ENCODE measurements at regions not wholly inside any gene's neighbourhood (a gene's known extent, or its start where the extent isn't known, plus 50 kb on each side); places are given as distances from the start of the nearest gene placed in this dataset.

GRCh38 chr7:112892263-112892662 lies 102.1 kb upstream of the TMEM168 start:
- Histone ChIP-seq H3K9me2 (replicated peaks; ENCODE audit: insufficient read depth) (no peaks in the 10 kb centered on the region), H2AFZ (no peak overlapping the region), H4K20me1 (ENCODE audit: insufficient read depth, poor library complexity, severe bottlenecking) (no peaks in the 10 kb centered on the region), H3K4me3 (no peak overlapping the region), H3K9me3 (ENCODE audit: low read depth) (no peaks in the 10 kb centered on the region), H3K79me2 (peaks cover 35% of the 10 kb centered on the region), H3K27ac (no peak overlapping the region), H3K4me2 (no peak overlapping the region), H3K36me3 (replicated peaks; ENCODE audit: insufficient read depth, low read depth) (no peaks in the 10 kb centered on the region), H3K27me3 (no peaks in the 10 kb centered on the region), H3K4me1 (ENCODE audit: insufficient read depth) (no peaks in the 10 kb centered on the region)
- WGBS (ENCODE audit: low lambda C conversion rate, missing lambda C conversion rate), result 86% methylated on average over 2 of the region's 2 CpGs
- TF ChIP-seq CTCF (IDR thresholded peaks at IDR 0.05; ENCODE audit: poor library complexity), result no peak
- no peak for TF ChIP-seq EZH2phosphoT487 (IDR thresholded peaks at IDR 0.05; ENCODE audit: low read depth, severe bottlenecking, unreplicated experiment)
- TF ChIP-seq EZH2 (IDR thresholded peaks at IDR 0.05; ENCODE audit: borderline replicate concordance), result no peak
- peak; percentile 39 for DNase-seq (ENCODE audit: low spot score)

- Histone ChIP-seq H3K9me3 (ENCODE audit: low read depth) (no peaks in the 10 kb centered on the region), H3K27ac (no peak overlapping the region), H3K4me1 (ENCODE audit: insufficient read depth) (no peaks in the 10 kb centered on the region), H2AFZ (no peak overlapping the region), H3K4me3 (no peak overlapping the region), H3K27me3 (no peaks in the 10 kb centered on the region), H3K79me2 (peaks cover 37% of the 10 kb centered on the region), H3K9me2 (replicated peaks; ENCODE audit: insufficient read depth) (no peaks in the 10 kb centered on the region), H3K36me3 (replicated peaks; ENCODE audit: insufficient read depth, low read depth) (no peaks in the 10 kb centered on the region), H4K20me1 (ENCODE audit: insufficient read depth, poor library complexity, severe bottlenecking) (no peaks in the 10 kb centered on the region), H3K4me2 (no peak overlapping the region)
- TF ChIP-seq EZH2 (IDR thresholded peaks at IDR 0.05; ENCODE audit: borderline replicate concordance), result no peak
- TF ChIP-seq EZH2phosphoT487 (IDR thresholded peaks at IDR 0.05; ENCODE audit: low read depth, severe bottlenecking, unreplicated experiment), result no peak
- TF ChIP-seq CTCF (IDR thresholded peaks at IDR 0.05; ENCODE audit: poor library complexity), result no peak
- no peak for DNase-seq (ENCODE audit: low spot score)
Observed at GRCh38 chr7:112891698-112892097, 101.5 kb upstream of the TMEM168 start.

DNA sequence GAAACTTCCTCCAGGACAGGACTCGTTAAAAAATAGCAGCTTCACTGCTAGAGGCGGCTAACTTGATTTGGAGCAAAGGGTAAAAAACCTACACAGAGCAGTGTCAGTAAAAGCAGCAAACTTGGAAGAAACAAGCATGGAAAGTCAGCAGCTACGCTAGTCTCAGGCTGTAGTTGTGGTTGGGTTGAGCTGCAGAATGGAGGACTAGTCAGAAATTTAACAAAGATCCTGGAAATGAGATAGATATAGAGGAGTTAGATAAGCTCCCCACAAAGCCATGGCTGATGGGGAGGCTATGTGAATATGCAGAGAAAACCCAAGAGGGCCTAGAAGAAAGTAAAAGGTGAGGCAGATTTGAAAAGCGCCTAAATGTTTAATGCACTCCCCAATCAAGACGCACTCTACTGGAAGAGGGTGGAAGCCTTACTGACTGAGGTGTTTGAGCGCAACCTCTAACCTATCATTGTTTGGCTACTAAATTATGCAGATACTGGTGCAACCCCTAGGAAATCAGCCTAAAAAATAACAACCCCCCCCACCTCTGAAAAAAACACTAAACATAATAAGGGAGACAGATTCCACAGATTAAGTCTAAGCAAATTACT lies 99.7 kb upstream of the TMEM168 start:
- TF ChIP-seq EZH2 (IDR thresholded peaks at IDR 0.05; ENCODE audit: borderline replicate concordance), result no peak
- no peak for TF ChIP-seq CTCF (IDR thresholded peaks at IDR 0.05; ENCODE audit: poor library complexity)
- no peak for TF ChIP-seq EZH2phosphoT487 (IDR thresholded peaks at IDR 0.05; ENCODE audit: low read depth, severe bottlenecking, unreplicated experiment)
- H3K36me3 ChIP-seq (replicated peaks; ENCODE audit: insufficient read depth, low read depth), result no peaks in the 10 kb centered on the region
- H2AFZ ChIP-seq, result no peak overlapping the region
- DNase-seq (ENCODE audit: low spot score), result no peak
- H3K4me1 ChIP-seq (ENCODE audit: insufficient read depth), result no peaks in the 10 kb centered on the region
- no peaks in the 10 kb centered on the region for H3K27me3 ChIP-seq
- H3K4me3 ChIP-seq, result no peak overlapping the region
- H3K9me3 ChIP-seq (ENCODE audit: low read depth), result no peaks in the 10 kb centered on the region
- peaks cover 41% of the 10 kb centered on the region for H3K79me2 ChIP-seq
- H3K27ac ChIP-seq, result no peak overlapping the region
- no peak overlapping the region for H3K4me2 ChIP-seq
- no peaks in the 10 kb centered on the region for H3K9me2 ChIP-seq (replicated peaks; ENCODE audit: insufficient read depth)
- WGBS (ENCODE audit: low lambda C conversion rate, missing lambda C conversion rate), result 86% methylated on average over 6 of the region's 6 CpGs
- no peaks in the 10 kb centered on the region for H4K20me1 ChIP-seq (ENCODE audit: insufficient read depth, poor library complexity, severe bottlenecking)

DNA sequence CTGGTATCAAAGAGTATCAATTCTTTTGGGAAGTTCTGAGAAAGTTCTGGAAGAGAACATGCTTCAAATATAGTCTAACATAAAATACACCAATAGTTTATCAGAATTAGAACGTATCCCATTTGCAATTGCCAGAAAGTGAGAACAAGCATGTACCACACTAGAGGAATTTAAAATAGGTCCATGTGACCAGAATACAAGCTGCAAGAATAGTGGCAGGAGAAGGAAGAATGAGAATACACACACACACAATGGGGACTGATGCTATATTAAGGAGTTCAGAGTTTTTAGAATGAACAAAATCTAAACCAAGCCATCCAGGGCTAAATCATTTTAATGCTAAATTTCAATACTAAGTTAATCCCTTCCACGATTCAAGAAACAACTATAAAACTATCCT lies 99.1 kb upstream of the TMEM168 start:
- Histone ChIP-seq H3K9me3 (ENCODE audit: low read depth) (no peaks in the 10 kb centered on the region), H3K36me3 (replicated peaks; ENCODE audit: insufficient read depth, low read depth) (no peaks in the 10 kb centered on the region), H2AFZ (no peak overlapping the region), H3K4me1 (ENCODE audit: insufficient read depth) (no peaks in the 10 kb centered on the region), H3K4me3 (no peak overlapping the region), H3K27me3 (no peaks in the 10 kb centered on the region), H3K79me2 (peaks cover 41% of the 10 kb centered on the region), H3K4me2 (no peak overlapping the region), H3K9me2 (replicated peaks; ENCODE audit: insufficient read depth) (no peaks in the 10 kb centered on the region), H3K27ac (no peak overlapping the region), H4K20me1 (ENCODE audit: insufficient read depth, poor library complexity, severe bottlenecking) (no peaks in the 10 kb centered on the region)
- WGBS (ENCODE audit: low lambda C conversion rate, missing lambda C conversion rate), result 66% methylated on average over 2 of the region's 2 CpGs
- TF ChIP-seq EZH2 (IDR thresholded peaks at IDR 0.05; ENCODE audit: borderline replicate concordance), result no peak
- no peak for TF ChIP-seq EZH2phosphoT487 (IDR thresholded peaks at IDR 0.05; ENCODE audit: low read depth, severe bottlenecking, unreplicated experiment)
- no peak for TF ChIP-seq CTCF (IDR thresholded peaks at IDR 0.05; ENCODE audit: poor library complexity)
- no peak for DNase-seq (ENCODE audit: low spot score)

Data from hepatocyte (in vitro differentiated cells).